ENCODE measurements at regions not wholly inside any gene's neighbourhood (a gene's known extent, or its start where the extent isn't known, plus 50 kb on each side); places are given as distances from the start of the nearest gene placed in this dataset.
"Not testable (repeated sequence)": the region's sequence is repeated elsewhere in the genome, so short reads cannot be mapped to it uniquely, and the experiment has no call there.

DNA sequence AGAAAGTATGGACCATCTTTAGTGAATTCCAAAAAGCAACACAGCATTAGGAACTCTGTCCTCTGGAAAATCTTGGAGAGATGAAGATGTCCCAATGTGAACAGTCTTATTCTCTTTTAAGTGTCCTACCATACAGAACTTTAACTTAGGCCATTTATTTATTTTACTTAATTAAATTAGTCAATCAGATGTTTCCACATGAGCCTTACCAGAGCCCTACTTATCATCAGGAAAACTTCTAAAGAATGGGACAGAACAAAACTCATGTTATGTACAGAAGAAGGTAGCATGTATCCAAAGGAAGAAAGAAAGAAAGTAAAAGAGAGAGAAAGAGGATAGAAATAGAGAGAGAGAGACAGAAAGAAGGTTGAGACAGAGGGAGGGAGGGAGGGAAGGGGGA is 276.4 kb downstream of the ETV1 start:
- no peak for DNase-seq

DNA sequence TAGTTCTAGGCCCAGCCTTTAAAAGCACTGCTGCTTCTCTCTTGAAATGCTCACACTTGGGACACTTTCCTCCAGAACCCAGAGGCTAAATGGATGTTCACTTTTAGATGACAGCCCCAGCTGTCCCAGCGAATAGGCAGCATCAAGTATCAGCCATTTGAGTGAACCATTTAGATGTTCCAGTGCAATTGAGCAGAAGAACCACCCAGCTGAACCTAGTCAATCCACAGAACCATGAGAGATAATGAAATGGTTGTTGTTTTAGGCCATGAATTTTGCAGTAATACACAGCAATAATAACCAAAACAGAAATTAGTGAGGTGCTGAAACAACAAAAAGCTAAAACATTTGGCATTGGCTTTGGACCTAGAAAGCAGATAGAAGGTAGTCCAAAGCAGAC is 273.9 kb downstream of the ETV1 start:
- no peak for DNase-seq

DNA sequence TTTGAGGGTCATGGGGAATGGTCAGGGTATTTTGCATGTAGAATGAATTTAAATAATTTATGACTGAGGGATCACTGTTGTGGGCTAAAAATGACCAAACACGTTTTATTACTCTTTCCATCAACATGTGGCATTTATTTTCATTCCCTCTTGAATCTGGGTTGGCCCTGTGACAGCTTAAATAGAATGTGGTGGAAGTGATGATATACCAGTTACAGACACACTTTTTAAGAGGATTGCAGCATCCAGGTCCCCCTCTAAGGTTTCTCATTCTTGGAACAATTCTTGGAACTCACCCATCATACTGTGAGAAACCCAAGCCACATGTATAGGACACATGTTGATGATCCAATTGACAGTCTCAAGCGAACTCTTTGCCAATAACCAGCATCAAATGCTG is 272.4 kb downstream of the ETV1 start:
- no peak for DNase-seq

DNA sequence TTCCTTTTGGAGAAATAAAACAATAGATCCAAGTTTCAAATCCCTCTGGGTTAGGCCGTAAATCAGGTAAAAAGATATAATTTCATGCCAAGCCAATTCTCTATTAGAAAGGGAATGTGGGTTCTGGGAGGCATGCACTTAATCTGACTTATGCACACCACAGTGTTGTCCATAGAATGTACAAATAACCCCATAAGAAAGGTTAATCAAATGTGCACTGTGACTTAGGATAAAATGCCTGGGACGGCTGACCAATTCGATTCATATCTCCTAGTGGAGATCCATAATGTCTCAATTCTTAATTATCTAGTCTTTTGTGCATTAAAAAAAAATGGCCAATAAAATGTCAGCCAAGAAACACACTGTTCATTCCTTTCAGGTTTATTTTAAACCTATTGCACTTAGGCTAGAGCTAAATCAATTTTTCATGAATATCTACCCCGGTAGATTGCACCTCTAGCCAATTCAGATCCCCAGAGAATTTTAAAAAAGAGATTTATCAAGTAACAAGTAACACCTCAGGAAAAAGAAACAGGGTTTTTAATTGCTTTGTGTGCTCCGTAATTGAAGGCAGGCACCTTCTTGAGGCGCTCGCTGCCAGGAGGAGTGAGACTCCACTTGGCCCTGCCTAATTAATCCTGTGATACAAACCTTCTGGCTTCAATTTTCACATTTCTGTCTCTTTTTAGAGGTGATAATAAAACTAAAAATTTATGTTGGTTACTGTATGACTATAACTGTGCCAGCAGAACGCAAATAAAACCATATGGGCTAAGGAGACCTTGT is 265.1 kb downstream of the ETV1 start:
- DNase-seq = no peak

DNA sequence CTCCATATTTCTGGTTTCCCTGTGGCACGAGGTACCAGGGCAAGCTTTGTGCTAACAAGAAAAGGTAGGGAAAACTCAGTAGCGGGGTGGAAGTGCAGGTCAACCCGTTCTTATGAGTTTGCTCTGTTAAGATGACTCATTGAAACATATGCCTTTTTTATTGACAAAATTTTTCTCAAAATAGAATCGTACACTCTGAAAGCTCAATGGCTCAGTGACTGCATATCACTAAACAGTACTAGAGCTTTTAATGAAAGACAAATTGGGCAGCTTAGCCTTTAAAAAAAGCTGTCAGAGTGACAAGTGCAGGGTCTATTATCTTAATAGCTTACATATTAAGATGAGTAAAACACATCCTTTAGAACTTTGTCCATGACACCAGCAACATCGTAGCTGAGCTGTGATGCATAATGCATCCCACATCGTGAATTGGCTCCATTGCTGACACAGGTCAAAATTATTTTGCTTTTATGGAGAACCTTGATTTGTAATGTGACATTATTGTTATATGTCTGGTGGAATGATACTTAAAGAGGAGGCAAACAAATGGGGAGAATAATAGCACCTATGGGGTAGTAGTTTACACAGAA is 264.4 kb downstream of the ETV1 start:
- no peak for DNase-seq

DNA sequence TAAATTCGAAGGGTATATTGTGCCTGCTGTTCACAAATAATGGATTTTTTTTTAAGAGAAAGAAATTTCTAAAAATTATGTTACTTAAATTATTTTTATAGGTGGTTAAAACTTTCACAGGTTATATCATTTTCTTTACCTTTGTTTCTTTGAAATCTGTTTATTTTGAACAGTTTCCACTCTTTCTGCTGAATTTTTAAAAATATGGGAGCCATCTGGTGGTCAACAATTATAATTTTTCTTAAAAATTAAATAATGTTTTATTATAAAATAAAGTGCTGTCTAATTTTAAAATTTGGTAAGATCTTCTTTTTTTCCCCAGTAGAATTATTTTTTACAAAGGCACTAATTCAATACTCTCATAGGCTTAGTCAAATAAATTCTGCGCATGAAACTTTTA is 263.9 kb downstream of the ETV1 start:
- DNase-seq = no peak

DNA sequence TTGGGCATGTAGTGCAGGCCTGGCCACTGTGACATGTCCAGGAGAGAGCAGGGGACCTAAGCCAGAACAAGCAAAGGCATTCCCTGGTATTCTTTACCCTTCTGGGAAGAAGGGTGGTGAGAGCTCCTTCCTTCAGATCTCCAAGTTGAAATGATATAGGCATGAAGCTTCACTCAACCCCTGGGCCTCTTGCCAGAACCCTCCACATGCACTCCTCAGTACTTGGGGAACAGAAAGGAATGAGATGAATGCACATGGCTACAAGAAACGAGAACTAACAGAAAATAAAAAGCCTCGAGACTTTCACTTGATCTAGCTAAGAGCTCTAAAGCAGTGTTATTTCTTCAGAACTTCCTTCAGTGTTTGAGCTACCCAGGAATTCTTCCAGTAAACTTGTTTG is 262.2 kb downstream of the ETV1 start:
- no peak for DNase-seq

DNA sequence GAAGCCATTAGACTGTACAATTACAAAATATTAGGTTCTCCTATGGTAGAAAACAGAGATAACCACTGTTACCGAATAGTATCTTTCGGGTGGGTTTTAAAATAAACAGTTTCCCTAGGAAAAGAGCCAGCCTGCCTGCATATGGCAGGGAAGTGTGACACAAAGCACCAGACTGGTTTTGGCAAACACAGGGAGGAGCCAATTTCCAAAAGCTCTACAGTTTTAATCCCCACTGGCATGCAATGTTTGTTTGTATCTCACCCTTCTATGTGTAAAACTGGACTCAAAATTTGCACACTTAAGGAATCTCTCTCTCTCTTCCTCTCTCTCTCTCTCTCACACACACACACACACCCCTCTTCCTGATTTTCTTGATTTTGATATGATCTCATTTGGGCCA is 261.7 kb downstream of the ETV1 start:
- no peak for DNase-seq

DNA sequence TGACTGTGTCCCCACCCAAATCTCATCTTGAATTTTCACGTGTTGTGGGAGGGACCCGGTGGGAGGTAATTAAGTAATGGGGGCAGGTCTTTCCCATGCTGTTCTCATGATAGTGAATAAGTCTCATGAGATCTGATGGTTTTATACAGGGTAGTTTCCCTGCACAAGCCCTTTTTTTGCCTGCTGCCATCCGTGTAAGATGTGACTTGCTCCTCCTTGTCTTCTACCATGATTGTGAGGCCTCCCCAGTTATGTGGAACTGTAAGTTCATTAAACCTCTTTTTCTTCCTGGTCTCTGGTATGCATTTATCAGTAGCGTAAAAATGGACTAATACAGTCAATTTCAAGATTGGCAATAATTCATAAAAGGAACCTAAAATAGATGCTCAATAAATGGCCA is 261.0 kb downstream of the ETV1 start:
- not testable (repeated sequence) for DNase-seq

DNA sequence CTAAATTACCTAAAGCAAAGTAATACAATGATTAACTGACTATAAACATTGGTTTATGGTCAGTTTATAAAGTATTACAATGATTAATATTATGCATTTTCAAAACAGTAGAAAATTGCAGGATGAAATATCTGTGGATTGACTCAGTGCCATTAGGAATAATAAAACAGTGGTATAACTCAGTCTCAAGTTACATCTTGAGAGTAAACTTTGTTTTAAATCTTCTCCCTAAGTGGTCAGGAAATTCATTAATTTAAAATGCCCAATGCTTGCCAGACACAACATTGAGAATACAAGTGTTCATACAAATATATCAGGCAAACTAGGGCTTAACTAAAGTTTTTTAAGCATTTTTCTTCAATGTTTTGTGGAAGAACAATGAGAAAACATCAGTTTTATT is 257.8 kb downstream of the ETV1 start:
- no peak for DNase-seq

DNA sequence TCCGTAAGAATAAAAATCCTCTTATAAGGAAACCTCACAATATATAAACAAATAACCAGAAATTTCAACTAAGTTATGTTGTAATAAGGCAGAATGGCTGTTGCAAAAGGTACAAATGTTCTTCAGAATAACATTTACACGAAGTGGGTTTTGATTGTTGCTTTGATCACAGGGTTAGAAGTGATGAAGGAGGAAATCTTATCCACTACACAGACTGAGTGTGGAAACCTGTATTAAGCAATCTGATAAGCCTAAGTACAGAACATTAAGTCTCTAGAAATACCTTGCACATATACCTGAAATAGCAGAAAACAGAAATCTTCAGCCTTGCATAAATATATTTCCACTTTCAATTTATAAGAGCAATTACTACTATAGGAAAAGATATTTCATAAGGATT is 251.9 kb downstream of the ETV1 start:
- DNase-seq = no peak

DNA sequence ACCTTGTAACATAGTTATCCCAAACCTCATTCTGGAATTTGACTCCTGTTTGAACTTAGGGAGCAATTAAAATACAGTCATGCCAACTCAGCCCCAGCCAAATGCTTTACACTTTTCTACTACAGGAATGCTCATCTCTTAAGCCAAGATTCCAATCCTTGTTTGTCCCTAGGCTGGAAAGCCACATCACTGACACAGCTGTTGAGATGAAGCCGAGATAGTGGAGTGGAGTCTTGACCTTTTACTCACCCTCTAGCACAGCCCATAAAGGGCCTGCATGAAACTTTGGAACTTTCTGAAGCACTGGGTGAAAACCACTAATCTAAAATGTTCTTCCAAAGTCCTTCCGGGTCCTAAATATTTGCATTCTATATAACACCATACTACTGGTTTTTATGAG is 247.3 kb downstream of the ETV1 start:
- DNase-seq = peak; percentile 25

DNA sequence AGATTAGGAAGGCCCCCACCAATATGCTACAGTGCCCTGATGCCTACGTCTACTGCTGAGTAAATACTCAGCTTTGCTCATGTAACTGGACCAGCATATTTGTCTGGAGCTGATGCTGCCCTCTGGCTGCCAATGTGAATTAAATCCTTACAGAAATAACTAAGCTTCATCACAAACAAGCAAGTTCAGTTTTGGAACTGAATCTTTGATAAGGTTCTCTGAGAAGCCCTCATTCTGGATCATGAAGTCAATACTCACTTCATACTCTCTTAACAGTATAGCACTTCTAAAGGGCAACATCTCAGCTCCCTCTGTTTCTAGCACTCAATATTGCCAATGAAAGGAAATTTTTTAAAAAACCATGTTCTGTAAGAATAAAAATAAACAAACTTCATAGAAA is 246.7 kb downstream of the ETV1 start:
- DNase-seq = peak; percentile 15

DNA sequence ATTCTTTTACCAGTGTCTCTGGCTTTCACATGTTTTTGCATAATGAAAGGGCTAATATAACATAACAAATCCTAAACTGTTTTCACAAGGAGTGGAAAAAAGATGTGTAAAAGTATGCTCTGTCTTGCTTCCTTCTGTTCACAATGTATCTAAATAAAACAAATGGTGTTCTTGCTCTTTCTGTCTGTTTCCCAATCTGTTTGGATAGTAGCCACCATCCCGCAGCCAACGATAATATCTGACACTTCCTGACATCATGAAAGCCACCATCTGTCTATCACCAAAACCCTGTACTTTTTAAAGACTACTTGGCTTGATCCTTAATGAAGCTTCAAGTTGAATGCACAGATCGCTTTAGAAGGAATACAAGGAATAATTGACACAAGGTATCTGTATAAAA is 246.2 kb downstream of the ETV1 start:
- no peak for DNase-seq

DNA sequence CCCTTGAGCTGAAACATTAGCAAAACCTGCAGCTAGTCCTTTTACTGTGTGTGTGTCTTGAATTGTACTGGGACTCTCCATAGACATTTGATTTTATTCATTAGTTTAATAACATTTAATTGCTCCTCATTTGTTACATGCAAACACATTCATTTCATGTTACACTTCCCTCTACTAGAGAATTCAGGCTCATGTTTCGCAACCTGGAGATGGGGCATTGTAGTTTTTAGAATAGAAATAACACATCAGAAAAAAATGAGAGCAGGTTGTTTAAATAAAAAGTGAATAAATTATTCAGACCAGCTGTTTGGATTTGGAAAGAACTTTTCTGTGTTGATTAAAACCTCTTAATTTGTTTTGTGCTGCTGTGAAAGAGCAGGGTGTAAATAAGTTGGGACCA is 243.9 kb downstream of the ETV1 start:
- no peak for DNase-seq

DNA sequence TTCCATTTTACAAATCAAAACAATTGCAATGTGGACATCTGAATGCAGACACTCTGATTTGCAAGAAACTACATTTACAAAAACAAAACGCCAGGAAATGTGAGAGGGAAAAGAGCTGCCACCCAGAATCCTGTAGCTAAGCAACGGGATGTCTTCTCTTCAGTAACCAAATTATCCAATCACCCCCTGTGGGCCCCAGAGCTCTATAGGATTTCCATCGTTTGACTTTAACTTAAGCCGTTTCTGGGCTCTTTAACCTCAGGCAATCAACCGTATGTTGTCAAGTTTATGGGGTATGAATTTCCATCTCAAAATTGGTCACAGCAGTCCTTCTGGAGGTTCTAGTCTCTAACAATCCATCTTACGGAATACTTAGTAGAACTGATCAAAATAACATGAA is 240.5 kb downstream of the ETV1 start:
- DNase-seq = no peak

DNA sequence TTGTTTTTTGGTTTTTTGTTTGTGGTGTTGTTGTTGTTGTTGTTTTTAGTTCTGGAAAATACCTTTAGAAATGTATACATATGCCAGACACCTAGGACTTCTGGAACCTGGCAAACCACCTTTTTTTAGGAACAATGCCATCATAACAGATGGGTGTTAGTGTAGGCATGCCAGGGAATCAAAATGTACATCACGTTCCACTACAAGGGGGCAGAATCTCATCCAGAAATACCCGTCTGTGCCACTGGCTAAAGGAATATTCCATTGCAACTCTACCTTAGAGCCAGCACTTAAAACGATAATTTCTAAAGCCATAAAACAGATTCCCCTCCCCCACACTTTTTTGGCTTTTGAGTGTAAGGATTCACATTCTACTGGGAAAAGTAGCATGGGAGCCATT is 239.8 kb downstream of the ETV1 start:
- no peak for DNase-seq

DNA sequence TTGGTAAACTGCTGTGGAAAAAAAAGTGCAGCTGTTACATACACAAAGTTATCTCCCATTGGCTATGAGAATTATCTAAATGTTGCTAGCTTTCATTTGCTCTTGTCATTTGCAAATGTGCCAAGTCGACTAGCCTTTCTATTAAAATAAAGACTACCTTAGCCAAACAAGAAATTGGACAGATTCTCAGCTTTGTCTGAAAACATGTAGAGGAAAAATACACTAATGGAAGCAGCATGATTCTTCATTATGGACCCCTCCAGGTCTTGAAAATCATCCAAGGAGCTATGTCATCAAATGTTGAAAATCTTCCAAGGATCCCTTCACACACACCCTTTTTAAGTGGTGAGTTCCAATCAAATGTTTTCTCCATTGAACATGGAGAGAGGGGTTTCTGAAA is 237.7 kb downstream of the ETV1 start:
- peak; percentile 50 for DNase-seq

DNA sequence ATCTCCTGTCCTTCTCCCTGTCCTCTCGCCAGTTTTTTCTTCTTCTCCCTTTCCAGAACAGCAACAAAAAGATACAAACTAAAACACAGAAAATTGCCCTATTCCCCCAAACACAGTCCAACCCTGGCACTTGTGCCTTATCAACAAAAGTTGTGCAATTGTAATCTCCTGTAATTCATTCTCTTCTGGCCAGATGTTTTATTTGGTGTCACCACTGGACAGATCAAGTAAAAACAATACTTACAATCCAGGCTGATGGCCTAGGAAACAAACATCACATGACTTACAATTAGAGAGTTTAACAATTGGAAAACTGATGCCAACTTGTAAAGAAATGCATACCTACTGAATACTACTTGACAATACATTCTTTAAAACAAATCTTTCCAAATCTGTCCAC is 231.6 kb downstream of the ETV1 start:
- no peak for DNase-seq

DNA sequence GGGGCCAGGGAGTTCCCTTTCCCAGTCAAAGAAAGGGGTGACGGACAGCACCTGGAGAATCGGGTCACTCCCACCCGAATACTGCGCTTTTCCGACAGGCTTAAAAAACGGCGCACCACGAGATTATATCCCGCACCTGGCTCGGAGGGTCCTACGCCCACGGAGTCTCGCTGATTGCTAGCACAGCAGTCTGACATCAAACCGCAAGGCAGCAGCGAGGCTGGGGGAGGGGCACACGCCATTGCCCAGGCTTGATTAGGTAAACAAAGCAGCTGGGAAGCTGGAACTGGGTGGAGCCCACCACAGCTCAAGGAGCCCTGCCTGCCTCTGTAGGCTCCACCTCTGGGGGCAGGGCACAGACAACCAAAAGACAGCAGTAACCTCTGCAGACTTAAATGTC is 223.6 kb downstream of the ETV1 start:
- DNase-seq = not testable (repeated sequence)

DNA sequence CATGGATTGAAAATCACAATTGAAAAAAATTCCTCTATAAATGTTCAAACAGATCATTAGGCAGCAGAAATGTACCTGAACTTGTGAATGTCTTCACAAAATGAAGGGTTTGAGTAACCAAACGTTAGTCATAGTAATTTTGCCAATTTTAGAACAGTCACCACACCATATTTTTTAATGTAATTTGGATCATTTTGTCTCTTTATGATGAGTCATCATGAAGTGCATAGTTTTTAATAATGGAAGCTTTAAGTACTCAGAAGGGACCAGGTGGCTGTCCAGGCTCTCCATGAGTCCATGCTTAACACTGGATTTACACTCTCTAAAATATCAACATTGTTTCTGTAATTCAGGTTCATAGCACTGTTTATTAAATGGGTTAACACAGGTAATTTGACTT is 219.2 kb downstream of the ETV1 start:
- no peak for DNase-seq

DNA sequence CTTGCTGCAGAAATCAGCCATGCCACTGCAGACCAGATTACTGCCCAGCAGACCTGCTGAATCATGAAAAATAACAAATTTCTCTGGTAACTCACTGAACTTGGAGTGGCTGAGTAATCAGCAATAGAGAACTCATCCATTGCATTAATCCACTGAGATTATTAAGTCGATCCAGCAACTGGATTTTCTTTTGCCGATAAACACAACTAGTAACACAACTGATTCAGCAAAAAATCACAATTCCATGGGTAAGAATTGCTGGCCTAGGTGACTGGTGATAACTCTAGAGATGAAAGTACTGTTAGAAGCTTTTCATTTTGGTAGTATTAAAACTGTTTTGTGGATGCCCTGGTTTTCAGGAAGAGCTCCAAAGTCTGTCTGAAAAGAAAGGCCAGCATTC is 214.5 kb downstream of the ETV1 start:
- no peak for DNase-seq

DNA sequence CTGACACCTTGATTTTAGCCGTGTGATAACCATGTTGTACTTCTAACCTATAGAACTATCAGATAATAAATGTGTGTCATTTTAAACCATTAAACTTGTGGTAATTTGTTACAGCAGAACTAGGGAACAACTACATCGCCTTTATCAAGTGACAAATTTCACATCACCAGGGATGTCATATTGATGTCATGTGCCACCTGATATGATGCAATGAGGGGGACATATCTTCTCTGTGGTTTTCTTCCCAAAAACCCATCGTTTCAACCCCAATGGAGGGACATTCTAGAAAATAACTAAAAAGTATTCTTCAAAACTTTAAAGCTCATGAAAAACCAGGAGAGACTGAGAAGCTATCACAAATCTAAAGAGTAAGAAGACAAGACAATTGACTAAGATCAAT is 212.2 kb downstream of the ETV1 start:
- no peak for DNase-seq

DNA sequence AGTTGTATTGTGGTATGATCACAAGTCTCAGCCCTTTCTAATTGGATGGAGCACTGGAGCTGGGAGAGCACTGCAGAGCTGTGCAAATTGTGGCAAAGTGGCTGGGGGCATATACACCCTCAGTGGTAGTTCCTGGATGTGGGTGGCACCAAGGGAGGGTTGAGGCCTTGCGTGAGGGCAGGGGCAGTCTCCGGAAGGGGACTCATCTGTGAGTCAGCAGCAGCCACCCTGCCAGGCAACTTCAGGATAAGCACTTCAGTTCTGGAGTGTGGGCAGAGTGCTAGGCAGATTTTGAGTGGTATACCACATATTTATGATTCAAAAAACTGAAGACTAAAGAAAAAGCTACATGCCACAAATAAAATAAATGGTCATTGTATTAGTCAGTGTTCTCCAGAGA is 210.5 kb downstream of the ETV1 start:
- no peak for DNase-seq
